AG04450 (cell line): ENCODE measurements at regions not wholly inside any gene's neighbourhood (a gene's known extent, or its start where the extent isn't known, plus 50 kb on each side); places are given as distances from the start of the nearest gene placed in this dataset.

Experiments
- CTCF ChIA-PET: fragments of 300-600, 350-600 bp; formaldehyde crosslinking; extraction: SDS; loops from one replicate; lab custom pipeline; 2022; ENCODE audit warnings: antibody characterized with exemption, inconsistent platforms; lab: Charles Lee
- POLR2A ChIA-PET: fragments of 350-600 bp; formaldehyde crosslinking; extraction: SDS; loops from one replicate; lab custom pipeline; 2021; ENCODE audit warnings: antibody characterized with exemption, inconsistent platforms; lab: Yijun Ruan, JAX
- DNase-seq: peaks from one replicate; pipeline ENCODE4 v3.0.0-alpha.2; 2011; ENCODE audit warnings: low read depth, low spot score
- H3K27ac ChIP-seq: one replicate; pipeline ENCODE4 v1.5.1; 2012; ENCODE audit warnings: low read depth, low read length, control low read depth
- H3K27me3 ChIP-seq: one replicate; pipeline ENCODE4 v1.6.0; 2012; ENCODE audit warnings: low read length; ENCODE audit not compliant: control insufficient read depth, insufficient read depth
- H3K4me3 ChIP-seq: 2 replicates; pipeline ENCODE4 v1.5.1; 2011; ENCODE audit warnings: mild to moderate bottlenecking, low read depth, low read length, control low read depth
- H3K9me3 ChIP-seq: 2 replicates; pipeline ENCODE4 v1.5.1; 2012; ENCODE audit warnings: low read length; ENCODE audit not compliant: control insufficient read depth, insufficient read depth
- TF ChIP-seq, protein P1 (sequence below): IDR thresholded peaks from 2 replicates; pipeline ENCODE4 v1.5.1; 2011; ENCODE audit warnings: low read depth, low read length, control low read depth, inconsistent platforms

GRCh38 chr6:43868467-43868866 is 98.5 kb downstream of the VEGFA start:
- CTCF ChIA-PET: no interaction called here
- Histone ChIP-seq H3K27me3 (peaks cover 23% of the 10 kb centered on the region), H3K27ac (no peak overlapping the region), H3K4me3 (no peak overlapping the region), H3K9me3 (no peaks in the 10 kb centered on the region)
- POLR2A ChIA-PET: no interaction called here
- no peak for DNase-seq
- TF ChIP-seq, protein P1, sequence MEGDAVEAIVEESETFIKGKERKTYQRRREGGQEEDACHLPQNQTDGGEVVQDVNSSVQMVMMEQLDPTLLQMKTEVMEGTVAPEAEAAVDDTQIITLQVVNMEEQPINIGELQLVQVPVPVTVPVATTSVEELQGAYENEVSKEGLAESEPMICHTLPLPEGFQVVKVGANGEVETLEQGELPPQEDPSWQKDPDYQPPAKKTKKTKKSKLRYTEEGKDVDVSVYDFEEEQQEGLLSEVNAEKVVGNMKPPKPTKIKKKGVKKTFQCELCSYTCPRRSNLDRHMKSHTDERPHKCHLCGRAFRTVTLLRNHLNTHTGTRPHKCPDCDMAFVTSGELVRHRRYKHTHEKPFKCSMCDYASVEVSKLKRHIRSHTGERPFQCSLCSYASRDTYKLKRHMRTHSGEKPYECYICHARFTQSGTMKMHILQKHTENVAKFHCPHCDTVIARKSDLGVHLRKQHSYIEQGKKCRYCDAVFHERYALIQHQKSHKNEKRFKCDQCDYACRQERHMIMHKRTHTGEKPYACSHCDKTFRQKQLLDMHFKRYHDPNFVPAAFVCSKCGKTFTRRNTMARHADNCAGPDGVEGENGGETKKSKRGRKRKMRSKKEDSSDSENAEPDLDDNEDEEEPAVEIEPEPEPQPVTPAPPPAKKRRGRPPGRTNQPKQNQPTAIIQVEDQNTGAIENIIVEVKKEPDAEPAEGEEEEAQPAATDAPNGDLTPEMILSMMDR: no peak

GRCh38 chr6:43867996-43868395 is 98.0 kb downstream of the VEGFA start:
- no peak overlapping the region for H3K27ac ChIP-seq
- POLR2A ChIA-PET: no interaction called here
- H3K4me3 ChIP-seq: no peak overlapping the region
- no peak for DNase-seq
- CTCF ChIA-PET: interaction anchor here (0.5 kb wide), 1 partner anchor 123 kb away, joined by 4 read pairs; no protein-coding TSS in a partner anchor
- H3K27me3 ChIP-seq: peaks cover 24% of the 10 kb centered on the region
- TF ChIP-seq, protein P1: no peak
- H3K9me3 ChIP-seq: no peaks in the 10 kb centered on the region

DNA sequence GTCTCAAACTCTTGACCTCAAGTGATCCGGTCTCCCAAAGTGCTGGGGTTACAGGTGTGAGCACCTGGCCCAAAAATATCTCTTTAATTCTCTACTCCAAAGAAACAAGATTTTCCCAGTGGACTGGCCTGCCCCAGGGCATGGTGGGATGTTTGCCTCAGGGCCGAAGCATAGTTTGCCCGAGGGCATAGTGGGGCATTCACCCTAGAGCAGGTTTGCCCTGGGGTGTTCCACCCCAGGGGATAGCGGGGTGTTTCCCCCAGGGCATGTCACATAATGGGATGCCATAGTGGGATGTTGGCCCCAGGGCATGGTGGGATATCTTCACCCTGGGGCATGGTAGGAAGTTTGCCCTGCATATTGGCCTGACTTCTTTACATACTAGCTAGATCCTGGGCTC is 97.2 kb downstream of the VEGFA start:
- CTCF ChIA-PET: interaction anchor here (0.5 to 1.1 kb wide), 3 partner anchors 13 to 124 kb away, joined by 3 to 4 read pairs (median 3); no protein-coding TSS in a partner anchor

GRCh38 chr6:43865932-43866645 is 96.1 kb downstream of the VEGFA start:
- TF ChIP-seq, protein P1: no peak
- H3K27ac ChIP-seq: no peak overlapping the region
- no peak overlapping the region for H3K4me3 ChIP-seq
- ChIA-PET POLR2A (no interaction called here), CTCF (interaction anchor here (0.8 to 1.1 kb wide), 2 partner anchors 12 to 96 kb away, joined by 3 read pairs; no protein-coding TSS in a partner anchor)
- H3K9me3 ChIP-seq: no peaks in the 10 kb centered on the region
- peaks cover 30% of the 10 kb centered on the region for H3K27me3 ChIP-seq
- DNase-seq: no peak

More for the DNA sequence above, 97.2 kb downstream of the VEGFA start:
- Histone ChIP-seq H3K27ac (no peak overlapping the region), H3K27me3 (peaks cover 27% of the 10 kb centered on the region), H3K4me3 (no peak overlapping the region), H3K9me3 (no peaks in the 10 kb centered on the region)
- TF ChIP-seq, protein P1: no peak
- DNase-seq: no peak
- POLR2A ChIA-PET: no interaction called here

- DNase-seq: no peak
- POLR2A ChIA-PET: interaction anchor here (0.6 kb wide), 1 partner anchor 155 kb away, joined by 4 read pairs; no protein-coding TSS in a partner anchor
- Histone ChIP-seq H3K27me3 (peaks cover 34% of the 10 kb centered on the region), H3K9me3 (no peaks in the 10 kb centered on the region), H3K27ac (no peak overlapping the region), H3K4me3 (no peak overlapping the region)
- TF ChIP-seq, protein P1: no peak
- CTCF ChIA-PET: interaction anchor here (0.7 to 1.1 kb wide), 2 partner anchors 96 to 1457 kb away, joined by 3 to 5 read pairs; no protein-coding TSS in a partner anchor
Measured at GRCh38 chr6:43865086-43865485, 95.1 kb downstream of the VEGFA start.
